ENCODE measurements at regions not wholly inside any gene's neighbourhood (a gene's known extent, or its start where the extent isn't known, plus 50 kb on each side); places are given as distances from the start of the nearest gene placed in this dataset.
"Not testable (repeated sequence)": the region's sequence is repeated elsewhere in the genome, so short reads cannot be mapped to it uniquely, and the experiment has no call there.

DNA sequence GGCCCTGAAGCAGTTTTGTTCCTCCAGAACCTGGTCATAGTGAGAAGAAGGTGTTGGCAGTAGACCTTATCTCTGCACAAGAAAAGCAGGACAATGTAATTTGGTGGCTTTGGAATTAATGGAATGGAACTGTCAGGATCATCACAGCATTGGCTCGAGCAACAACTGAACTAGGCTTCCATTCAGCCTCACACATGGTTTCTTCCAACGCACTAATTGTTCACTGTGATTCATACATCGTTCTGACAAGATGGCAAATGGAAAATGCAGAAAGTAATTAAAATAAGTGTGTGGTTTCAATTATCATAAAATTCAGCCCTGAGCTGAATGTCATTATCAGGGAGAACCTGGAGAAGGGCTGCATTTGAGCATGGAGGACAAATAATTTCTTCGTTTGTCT, 80.6 kb downstream of the MFSD1 start:
- DNase-seq (ENCODE audit: low spot score): no peak

DNA sequence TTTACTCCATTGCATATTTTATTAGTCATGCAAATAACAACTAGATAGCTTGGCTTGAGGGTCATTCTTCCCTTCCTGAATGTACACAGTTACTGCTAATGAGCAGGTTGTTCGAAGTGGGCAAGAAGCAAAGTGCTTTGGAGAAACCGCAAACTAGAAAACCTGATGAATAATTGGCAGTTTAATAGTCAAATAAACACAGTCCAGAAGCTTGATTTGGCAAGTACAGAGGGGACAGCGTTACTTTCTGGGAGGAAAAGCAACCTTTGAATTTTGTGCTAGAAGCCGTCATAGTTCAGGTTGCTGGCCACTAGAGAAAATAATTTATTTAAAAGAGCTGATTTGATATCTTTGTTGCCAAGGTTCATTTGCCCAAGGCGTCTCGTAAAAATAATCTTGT, 94.9 kb downstream of the MFSD1 start:
- DNase-seq (ENCODE audit: low spot score): no peak

DNA sequence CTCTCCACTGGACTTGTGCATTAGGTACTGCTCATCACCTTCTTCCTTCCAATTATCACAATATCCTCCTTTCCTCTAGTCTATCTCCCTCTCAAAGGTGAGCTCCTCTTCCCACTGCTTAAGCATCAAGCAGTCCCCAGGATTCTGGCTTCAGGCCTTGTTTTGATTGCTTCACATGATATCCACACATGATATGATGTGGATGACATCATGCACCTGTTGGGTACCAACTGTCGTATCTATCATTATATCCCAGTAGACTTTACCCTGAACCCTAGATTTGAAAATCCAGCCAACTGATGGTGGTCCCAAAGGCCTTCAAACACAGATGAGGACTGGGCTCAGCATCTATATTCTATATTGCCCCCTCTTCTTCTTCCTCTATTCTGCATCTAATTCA, 104.9 kb downstream of the MFSD1 start:
- DNase-seq (ENCODE audit: low spot score): no peak

DNA sequence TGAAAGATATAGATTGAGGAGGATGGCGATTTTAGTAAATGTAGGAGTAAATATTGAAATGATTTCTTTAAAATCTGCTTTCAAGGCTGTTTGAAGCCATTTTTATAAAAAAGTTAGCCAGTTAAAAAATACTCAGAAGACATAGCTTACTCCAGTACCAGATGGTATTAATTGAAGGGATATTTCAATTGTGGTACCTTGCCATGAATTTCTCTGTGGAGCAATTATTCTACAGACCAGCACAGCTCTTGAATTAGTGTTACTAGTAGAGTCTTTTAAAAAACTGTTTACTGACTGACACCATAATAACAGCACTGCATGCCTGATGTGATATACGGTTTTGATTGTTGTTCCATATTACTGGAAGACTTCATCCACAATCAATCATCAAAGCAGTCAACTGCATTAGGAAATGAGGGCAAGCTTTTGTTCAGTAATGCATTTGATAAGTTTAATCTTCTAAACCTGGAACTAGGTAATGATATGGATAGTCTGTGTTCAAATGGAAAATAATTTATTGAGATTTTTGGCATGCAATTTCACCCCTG, 106.4 kb downstream of the MFSD1 start:
- DNase-seq (ENCODE audit: low spot score): no peak

DNA sequence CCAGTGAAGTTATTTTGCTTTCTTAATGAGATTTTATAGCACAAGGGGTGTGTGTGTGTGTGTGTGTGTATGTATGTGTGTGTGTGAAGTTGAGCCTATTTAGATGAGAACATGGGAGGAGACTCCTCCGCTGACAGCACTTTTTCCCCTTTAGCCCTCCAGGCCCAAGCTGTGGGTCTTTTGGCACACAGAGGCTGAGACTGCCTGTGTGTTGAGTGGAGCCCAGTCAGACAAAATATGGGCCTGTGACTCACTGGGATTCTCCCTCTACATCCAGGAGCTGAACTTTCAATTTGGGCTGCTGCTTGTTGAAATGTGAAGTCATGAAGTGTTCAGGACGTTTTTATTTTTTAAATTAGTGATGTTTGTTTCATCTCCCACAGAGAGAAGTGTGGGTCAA, 108.0 kb downstream of the MFSD1 start:
- no peak for DNase-seq (ENCODE audit: low spot score)

DNA sequence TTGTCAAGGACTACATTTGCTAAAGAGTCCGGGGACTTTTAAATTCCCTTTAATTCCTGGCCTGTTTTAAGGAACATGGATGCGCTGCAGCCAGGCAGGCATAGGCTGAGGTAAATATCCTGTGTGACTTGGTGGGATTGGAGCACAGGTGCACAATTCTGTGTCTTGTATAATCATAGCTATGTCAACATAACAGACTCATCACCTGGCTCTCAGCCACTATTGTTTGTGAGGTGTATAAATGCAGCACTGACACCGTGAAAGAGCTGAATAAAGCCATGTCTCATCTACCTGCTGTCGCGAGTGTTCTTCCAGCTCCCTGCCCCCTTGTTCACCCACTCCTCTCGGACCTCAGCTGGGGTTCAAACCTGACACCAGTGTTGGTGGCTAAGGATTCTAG, 109.7 kb downstream of the MFSD1 start:
- DNase-seq (ENCODE audit: low spot score): no peak

DNA sequence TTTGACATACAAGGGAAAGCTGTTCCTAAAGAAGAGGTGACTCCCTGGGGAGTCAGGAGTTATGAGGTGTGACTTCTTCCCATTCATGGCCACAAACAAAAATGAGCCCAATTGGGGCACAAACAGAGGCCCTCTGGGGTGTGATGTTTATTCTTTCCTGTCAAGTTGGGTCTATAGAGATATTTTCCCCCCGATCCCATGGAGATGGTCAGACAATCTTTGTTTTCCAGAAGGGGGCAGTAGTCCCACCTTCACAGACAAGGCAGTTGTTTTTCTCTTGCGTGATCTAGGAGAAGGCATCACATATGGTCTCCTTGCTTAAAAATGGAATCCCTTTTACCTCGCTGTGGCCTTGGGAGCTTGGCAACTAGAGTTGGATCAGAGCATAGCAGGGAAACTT, 110.3 kb downstream of the MFSD1 start:
- no peak for DNase-seq (ENCODE audit: low spot score)

DNA sequence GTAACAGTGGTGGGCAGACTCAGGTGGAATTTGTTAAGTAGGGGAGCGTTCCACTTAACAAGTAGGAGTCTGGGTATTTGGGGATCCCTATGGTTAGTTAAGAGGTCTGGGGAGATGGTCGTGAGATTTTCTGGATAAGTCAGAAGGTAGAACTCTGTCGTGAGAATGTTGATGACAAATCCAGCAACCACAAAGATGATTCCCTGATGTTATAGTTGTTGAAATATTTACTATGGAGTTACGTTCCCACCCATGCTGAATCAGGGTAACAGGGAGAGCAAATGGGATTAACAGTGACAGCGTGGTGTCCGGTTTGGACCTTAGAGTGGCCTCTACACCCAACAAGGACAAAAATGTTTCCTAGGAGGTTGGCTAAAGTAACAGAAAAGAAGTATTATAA, 110.8 kb downstream of the MFSD1 start:
- DNase-seq (ENCODE audit: low spot score): no peak

DNA sequence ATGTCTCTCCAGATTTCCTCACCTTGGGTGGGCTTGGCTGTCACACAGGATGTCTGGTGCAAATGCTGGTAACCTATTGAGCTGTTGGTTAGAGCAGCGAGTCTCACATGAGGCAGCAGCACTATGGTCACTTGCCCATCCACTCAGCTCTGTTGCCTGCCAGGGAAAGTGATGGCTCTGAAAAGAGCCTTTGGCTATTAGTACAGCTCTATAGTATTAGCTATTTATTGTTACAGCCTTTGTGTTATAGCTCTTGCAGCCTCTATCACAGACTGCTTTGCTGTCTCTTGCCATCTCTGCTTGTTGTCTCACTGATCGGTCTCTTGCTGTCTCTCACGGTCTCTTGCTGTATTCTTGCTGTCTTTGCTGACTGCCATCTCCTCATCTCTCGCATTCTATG, 114.3 kb downstream of the MFSD1 start:
- DNase-seq (ENCODE audit: low spot score): no peak

DNA sequence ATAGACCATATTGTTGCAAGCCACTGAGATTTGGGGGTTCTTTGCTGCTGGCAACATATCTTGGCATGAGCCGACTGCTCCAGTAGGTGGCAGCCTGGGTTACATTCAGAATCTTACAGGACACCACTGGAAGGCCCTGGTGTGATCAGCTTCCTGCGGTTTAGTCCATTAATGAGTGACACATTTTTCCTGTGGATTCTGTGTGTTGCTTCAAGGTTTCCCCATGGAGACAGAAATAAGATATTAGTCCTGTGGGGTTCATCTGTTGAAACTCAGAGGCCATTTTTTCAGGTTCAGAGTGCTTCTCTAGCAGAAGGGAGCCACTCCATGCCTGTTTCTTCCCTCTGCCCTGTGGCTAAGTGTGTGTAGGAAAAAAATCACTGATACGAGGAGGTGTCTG, 116.2 kb downstream of the MFSD1 start:
- no peak for DNase-seq (ENCODE audit: low spot score)

DNA sequence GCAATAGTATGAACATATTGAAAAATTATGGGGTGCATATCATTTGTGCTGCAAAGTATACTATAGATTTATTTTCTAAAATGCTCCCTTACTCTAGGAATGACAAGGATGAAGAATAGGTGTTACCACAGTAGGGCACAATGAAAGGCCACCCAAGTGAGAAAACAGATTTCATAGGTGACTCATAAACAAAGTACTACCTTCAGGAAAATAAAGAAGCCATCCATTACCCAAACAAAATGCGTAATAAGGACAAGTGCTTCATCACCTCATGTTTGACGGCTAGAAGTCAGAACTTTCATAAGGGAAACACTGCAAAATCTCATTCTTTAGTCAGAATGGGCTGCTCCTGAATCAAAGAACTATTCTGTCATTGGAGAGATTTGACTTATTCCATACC, 116.6 kb downstream of the MFSD1 start:
- DNase-seq (ENCODE audit: low spot score): no peak

DNA sequence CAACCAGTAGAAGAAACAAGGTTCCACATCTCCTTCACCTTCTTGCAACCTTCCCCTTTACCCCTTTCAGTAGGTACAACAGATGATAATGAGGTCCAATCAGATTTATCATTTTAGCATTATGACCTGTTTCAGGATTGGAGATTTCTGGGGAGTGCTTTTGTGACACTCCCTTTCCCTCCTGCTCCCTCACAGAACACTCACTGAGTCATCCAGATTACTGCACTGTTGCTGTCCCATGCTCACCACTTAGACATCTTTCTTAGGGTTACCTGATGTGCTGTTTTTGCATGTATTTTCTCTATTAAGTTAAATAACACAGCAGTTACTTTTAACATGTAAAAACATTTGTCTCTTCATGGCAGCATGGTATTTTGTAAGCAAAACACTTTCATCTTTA, 118.5 kb downstream of the MFSD1 start:
- DNase-seq (ENCODE audit: low spot score): no peak

DNA sequence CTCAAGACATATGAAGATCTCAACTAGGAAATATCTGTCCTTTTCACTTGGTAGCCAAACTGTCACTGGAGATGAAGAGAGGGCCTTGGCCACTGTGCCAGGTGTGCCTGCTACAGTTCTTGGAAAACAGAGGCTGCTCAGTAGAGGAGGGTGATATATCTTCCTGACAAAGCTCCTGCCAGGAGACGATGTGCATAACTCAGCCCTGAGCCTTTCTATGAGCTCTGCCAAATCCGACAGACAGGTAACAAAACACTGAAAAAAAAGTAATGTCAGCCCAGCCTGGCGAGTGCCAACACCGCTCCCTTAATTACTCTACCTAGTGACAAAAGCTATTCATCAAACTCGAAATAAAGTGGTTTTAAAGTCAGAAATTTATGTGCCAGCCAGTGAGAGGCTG, 123.2 kb downstream of the MFSD1 start:
- no peak for DNase-seq (ENCODE audit: low spot score)

DNA sequence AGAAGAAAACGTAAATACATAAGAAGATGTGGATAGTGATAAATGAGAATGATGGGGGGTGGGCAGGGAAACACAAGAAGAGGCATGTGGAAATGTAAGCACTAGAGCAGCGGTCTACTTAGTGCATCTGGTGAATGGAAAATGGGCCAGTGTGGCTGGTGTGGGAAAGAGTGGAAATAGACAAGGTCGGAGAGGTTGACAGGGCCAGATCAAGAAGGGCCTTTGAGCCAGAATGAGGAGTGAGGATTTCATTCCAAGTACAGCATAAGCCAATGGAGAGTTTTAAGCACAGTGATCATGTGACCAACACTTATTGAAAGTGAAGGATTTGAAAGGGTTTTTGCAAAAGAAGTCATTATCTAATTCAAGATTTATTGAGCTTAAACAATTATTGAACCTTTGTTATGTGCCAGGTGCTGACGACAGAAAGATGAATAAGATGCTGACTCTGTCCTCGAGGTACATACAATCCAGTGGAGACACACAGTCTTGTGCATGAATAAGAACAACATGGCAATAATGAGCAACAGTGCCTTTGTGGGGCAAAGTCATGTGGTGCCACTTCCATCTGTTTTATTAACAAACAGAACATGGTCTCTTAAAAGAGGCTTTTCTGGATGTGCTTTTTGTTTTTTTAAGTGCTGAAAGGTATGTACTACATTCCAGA, 124.1 kb downstream of the MFSD1 start:
- DNase-seq (ENCODE audit: low spot score): no peak

DNA sequence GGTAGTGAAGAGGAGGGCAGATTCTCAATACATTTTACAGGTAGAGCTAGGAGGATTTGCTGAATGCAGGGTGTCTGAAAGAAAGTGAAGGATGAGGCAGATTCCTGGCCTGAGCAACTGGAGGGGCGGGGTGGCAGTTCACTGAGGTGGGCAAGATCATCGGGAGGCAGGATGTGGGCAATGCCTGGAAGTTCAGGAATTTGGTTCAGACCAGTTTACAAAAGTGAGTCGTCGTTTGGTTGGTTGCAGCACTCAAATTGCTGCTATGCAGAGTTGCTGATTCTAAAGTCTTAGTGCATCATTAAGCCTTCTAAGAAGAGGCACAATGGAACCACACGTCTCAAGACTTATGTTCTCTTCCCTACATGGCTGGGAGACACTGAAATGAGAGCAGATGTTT, 134.0 kb downstream of the MFSD1 start:
- no peak for DNase-seq (ENCODE audit: low spot score)

DNA sequence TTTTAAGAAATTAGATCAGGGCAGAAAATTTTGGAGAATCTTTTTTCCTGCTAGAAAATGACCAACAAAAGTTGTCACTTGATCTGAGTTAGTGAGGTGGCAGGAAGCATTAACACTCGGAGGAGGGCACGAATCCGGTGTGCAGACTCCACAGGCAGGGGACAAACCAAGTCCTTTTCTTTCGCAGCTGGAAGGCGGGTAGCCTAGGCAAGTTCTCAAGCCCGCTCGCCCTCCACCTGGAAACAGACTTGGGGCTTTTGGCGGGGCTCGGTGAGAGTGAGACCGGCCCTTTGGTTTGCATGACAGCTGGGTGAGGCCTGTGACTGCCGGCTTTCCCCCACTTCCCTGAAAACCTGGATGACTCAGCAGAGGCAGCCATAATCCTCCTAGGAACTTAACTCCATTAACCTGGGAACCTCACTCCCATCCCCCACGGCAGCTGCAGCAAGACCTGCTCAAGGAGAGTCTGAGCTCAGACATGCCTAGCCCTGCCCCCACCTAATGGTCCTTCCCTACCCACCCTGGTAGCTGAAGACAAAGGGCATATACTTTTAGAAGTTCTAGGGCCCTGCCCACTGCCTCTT, 134.8 kb downstream of the MFSD1 start:
- DNase-seq (ENCODE audit: low spot score): no peak

DNA sequence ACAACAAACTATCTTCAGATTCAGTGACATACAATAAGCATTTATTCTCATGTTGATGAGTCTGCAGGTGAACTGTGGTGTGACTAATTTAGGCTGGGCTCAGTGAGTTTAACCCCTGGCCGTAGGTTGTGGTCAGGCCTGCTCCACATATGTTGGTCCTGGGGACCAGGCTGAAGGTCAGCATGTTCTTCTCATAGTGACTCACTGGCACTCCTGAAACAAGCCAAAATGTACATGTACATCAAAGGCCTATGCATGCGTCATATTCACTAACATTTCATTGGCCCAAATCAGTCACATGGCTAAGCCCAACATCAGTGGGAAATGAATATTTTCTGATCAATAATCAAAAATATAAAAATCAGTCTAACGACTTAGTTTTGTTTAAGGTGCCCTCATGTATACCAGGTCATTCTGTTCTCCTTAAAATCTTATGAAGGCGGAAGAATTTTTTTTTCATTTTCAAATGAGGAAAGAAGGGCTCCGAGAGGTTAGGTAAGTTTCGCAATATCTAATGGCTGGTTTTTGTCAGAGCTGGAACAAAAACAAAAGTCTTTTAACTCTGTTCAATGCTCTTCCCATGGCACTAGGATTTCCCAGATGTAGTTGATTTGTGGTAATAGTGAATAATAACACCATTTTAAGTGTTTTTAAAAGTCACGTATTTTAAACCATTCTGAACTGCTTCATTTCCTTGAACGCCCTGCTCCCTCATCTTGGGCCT, 148.5 kb downstream of the MFSD1 start:
- no peak for DNase-seq (ENCODE audit: low spot score)

DNA sequence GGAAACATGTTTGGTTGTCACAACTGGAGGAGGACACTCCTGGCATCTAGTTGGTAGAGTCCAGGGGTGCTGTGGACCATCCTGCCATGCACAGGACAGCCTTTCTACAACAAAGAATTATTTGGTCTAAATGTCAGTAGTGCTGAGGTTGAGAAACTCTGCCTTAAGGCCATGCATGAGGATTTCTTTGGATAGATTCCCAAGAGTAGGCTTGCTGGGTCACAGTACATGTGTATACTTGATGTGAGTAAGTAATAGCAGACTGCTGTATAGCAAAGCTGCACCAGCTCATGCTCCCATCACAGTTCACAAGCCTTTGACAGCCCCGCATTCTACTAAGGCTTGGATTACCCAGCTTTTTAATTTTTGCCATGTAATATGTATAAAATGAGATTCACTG, 151.3 kb downstream of the MFSD1 start:
- no peak for DNase-seq (ENCODE audit: low spot score)

DNA sequence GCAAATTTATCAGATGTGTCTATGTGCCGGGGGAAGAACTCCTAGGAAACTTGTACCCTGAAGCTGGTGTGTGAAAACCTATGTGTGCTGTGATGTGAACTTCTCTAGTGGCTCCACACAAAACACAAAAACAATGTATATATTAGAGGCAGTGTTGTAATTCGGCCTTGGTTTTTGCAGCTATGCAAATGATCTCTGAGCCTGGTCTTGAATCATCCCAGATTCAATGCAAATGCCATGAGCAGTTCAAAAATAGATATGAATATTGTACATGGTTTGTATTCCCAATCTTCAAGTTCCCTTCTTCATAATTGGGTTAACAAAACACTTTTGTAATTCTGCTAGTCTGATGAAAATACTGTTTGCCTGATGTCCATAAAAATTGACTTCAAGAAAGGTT, 152.6 kb downstream of the MFSD1 start:
- DNase-seq (ENCODE audit: low spot score): no peak

DNA sequence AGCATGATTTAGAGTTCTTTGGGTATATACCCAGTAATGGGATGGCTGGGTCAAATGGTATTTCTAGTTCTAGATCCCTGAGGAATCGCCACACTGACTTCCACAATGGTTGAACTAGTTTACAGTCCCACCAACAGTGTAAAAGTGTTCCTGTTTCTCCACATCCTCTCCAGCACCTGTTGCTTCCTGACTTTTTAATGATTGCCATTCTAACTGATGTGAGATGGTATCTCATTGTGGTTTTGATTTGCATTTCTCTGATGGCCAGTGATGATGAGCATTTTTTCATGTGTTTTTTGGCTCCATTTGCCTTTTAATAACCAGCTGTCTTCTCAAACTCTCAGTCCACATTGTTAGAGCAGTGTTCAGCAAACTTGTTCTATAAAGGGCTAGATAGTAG, 155.9 kb downstream of the MFSD1 start:
- not testable (repeated sequence) for DNase-seq (ENCODE audit: low spot score)

DNA sequence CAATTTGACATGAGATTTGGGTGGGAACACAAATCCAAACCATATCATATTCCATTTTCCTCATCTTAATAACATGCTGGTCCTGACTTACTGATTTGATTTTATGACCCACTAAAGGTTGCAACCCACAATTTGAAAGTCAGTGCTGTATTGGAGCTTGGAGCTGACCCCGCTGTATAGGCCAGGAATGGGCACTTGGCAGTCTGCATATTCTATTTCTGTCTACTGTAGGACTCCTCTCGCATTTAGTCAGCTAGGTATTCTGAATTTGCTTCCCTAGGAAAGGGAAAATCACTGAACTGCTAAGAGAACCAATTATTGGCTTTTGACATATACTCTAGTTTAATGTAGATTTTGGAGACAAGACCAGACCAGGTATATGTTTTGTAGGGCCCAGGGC, 157.0 kb downstream of the MFSD1 start:
- no peak for DNase-seq (ENCODE audit: low spot score)

DNA sequence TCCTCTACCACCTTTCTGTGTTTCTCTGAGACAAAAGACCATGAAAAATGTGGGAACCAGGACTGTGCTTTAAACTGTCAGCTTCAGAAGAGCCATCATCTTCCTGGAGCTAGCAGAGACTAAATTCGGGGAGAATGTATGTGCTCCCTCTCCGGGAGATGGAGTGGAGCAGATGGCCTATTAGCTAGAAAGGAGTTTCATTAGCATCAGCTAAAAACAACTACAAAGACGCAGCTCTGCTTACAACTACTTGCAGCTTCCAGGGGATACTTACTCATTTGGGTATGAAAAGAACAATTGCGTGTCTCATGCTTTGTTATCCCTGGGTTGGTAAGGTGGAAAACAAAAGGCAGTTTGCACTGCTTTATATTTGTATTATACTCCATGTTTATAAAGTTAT, 159.6 kb downstream of the MFSD1 start:
- no peak for DNase-seq (ENCODE audit: low spot score)

DNA sequence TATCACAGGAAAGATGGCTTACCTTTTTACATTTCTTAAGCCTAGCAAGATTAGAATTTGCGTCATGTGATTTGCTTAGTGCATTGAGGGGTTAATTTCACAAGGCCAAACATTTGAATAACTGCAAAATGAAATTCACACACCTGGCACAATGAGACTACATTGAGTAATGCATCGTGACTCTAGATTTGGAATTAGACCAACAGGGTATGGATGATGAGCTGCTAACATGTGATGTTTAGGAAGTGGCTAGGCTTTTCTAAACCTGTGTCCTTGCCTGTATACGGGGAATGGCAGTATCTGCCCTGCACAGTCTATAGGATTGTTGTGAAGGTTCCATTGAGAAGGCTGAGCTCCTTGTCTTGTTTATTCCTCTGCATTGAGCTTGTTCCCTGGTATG, 160.1 kb downstream of the MFSD1 start:
- DNase-seq (ENCODE audit: low spot score): no peak

DNA sequence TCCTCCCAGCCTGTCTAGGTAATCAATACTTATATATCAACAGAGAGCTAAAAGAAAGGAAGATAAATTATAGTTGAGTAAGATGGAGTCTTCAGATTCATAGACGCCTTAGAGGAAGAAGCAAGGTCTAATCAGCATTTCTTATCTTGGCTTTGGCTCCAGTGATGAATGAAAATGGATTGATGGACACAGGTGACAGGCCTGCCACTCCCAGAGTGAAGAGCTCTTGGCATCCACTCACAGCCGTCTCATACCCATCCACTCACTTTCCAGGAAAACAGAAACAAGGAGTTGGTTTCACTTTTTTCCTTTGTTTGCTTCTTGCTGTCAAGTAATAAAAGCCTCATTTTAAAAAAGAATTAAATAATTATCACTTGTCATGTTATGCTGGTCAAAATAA, 168.2 kb downstream of the MFSD1 start:
- no peak for DNase-seq (ENCODE audit: low spot score)
